Dermis microvascular lymphatic vessel endothelial cell (primary cell): ENCODE measurements at regions not wholly inside any gene's neighbourhood (a gene's known extent, or its start where the extent isn't known, plus 50 kb on each side); places are given as distances from the start of the nearest gene placed in this dataset.

Source experiments
- DNase-seq, 2 donors: peaks; one replicate each; pipeline versions ENCODE4 v3.0.0 to v3.0.0-alpha.2; 2010; ENCODE audit warnings: low read depth in 2 of 2

GRCh38 chr4:147312376-147313046 lies 168.4 kb upstream of the EDNRA start:
- DNase-seq: no peak

GRCh38 chr4:147313108-147313507 lies 167.8 kb upstream of the EDNRA start:
- no peak for DNase-seq

GRCh38 chr4:147318586-147318985 lies 162.3 kb upstream of the EDNRA start:
- DNase-seq: no peak

DNA sequence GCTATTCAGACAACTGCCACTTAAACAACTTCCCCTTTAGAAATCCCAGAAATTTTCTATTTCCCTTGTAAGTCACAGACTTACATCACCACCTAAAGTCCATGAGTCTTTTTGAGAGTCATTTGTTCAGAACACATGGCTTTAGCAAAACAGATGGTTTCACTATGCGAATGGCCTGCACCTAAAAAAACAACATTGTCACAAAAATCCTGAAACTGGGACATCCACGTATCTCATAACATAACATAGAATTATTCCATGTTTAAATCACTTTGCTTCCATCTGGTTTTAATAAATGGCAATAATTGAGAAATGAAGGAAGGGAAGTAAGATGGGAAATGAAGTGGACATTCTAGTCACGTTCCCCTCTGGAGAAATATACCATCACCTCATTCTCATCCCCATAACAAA lies 155.3 kb upstream of the EDNRA start:
- DNase-seq: no peak

- DNase-seq: peak in 1 of 2 donors; percentile 86
These were observed 154.3 kb upstream of the EDNRA start for GRCh38 chr4:147326591-147326990.

GRCh38 chr4:147327322-147327721 lies 153.6 kb upstream of the EDNRA start:
- DNase-seq: peak in 1 of 2 donors; percentile 1

- no peak for DNase-seq
These were observed 152.7 kb upstream of the EDNRA start for GRCh38 chr4:147328189-147328588.

- DNase-seq: no peak
These were observed 152.0 kb upstream of the EDNRA start for GRCh38 chr4:147328756-147329446.

GRCh38 chr4:147332091-147332490 lies 148.8 kb upstream of the EDNRA start:
- DNase-seq: no peak

GRCh38 chr4:147334478-147334877 lies 146.4 kb upstream of the EDNRA start:
- peak in 1 of 2 donors; percentile 28 for DNase-seq

DNA sequence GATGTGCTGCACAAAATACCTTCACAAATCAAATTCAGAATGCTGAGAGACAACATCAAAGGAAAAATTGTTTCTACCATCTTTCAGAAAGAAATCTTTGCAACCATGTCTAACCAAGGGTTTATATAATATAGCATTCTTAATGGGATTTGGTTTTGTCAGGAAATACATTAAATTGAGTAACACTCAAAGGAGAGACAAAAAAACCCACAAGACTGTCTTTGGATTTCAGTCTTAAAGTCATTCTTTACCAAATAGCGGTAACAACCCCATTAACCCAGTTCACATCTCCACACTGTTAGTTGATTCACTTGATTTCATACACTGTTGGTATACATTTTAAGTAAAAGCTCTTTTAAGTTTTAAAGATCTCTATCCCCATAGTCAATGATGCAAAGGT lies 145.7 kb upstream of the EDNRA start:
- DNase-seq: no peak

DNA sequence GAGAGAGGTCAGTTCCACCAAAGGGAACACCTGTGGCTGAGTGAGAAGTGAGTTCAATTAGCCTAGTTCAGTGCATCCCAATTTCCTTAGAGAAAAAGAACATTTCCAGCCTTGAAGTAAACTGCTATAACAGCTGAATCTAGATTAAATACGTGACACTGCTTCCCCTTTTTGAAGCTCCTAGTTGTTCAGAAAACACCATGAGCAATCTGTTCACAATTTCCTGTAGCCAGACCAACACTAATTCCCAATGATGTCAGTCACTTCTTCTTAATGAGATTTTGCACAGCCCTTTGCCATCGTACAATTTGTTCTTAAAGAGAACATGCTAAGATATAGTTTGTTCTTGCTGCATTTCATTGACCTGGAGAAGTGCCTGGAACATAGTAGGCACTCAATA lies 144.6 kb upstream of the EDNRA start:
- DNase-seq: peak in 1 of 2 donors; percentile 64

- no peak for DNase-seq
These were observed 141.8 kb upstream of the EDNRA start for GRCh38 chr4:147339100-147339499.

DNA sequence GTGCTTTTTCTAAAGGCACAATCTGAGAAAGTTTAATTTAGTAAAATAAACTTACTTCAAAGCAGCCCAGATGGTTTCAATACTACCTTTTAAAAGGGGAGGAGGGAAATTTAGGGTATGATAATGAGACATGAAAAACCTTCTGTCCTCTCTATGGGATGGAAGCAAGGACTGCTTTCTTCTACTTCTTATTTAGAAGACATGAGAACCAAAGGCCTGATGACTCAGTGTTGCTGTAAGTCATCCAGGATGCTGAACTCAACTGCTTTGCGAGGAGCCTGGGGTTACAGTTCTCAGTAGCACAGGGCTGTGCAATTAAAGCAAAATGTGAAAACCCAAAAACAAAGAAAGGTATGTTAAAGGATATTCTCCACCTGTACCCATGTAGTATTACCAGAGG lies 140.8 kb upstream of the EDNRA start:
- DNase-seq: peak in 1 of 2 donors; percentile 62

DNA sequence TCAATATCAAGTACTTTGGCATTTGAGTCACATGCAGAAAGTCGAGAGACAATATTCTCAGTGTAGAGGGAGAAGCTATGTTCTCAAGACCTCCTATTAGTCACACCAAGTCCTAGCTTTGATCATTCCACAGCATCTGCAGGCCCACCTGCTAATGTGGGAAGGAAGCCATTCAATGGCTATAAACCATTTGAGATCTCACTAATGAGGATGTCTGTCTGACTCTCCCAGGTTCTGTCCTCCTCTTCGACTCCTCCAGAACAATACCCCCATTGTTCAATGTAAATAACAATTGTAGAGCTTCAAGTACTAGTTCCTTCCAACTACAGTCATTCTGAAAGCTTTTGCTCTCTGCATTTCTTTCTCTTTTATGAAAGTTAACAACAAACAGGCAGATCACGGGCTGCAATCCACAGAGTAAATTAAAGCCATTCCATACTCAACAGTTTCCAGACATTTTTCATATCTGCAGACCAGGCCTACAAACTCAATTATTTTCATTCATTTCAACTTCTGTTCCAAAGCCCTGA lies 140.2 kb upstream of the EDNRA start:
- DNase-seq: peak in 1 of 2 donors; percentile 37

DNA sequence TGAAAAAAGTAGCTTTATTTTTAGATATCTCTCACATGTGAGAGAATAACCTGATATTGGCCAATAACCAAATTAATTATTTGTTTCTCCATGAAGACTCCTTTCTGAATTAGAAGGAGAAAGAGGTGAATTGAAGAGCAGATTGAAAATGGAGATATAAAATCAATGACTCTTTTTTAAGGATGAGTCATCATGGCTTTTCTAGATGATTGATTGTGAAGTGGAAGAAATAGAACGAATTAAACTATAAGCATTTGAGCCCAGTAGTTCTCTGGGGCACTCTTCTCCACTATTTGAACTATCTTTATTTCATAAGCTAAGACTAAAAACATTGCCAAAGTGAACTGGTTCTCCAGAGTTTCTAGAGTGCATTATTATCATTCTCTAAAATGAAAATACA lies 137.2 kb upstream of the EDNRA start:
- no peak for DNase-seq

DNA sequence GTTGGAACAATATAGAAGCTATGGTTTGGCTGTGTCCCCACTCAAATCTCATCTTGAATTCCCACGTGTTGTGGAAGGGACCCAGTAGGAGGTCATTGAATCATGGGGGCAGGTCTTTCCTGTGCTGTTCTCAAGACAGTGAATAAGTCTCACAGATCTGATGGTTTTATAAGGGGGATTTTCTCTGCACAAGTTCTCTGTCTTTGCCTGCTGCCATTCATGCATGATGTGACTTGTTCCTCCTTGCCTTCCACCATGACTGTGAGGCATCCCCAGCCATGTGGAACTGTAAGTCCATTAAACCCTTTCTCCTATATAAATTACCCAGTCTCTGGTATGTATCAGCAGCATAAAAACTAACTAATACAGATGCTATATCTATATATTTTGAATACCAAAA lies 135.2 kb upstream of the EDNRA start:
- DNase-seq: no peak

GRCh38 chr4:147347217-147347616 lies 133.7 kb upstream of the EDNRA start:
- no peak for DNase-seq

DNA sequence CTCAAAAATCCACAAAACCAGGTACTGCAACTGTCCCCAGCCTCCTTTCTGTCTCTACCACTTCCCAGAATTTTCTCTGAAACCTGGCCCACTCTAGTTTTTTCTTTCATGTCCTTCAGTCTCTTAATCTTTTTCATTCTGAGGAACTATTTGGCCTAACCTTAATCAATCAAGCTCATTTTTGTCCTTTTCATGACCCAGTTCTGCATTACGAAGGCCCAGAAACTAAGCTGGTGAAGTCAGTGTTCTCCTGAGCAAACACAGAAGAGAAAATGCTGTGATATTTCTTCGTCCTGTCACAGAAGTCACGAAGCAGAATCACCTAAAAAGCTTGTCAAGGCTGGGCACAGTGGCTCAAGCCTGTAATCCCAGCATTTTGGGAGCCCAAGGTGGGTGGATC lies 131.7 kb upstream of the EDNRA start:
- no peak for DNase-seq

GRCh38 chr4:147351083-147351787 lies 129.7 kb upstream of the EDNRA start:
- DNase-seq: no peak

GRCh38 chr4:147354237-147354636 lies 126.7 kb upstream of the EDNRA start:
- no peak for DNase-seq

DNA sequence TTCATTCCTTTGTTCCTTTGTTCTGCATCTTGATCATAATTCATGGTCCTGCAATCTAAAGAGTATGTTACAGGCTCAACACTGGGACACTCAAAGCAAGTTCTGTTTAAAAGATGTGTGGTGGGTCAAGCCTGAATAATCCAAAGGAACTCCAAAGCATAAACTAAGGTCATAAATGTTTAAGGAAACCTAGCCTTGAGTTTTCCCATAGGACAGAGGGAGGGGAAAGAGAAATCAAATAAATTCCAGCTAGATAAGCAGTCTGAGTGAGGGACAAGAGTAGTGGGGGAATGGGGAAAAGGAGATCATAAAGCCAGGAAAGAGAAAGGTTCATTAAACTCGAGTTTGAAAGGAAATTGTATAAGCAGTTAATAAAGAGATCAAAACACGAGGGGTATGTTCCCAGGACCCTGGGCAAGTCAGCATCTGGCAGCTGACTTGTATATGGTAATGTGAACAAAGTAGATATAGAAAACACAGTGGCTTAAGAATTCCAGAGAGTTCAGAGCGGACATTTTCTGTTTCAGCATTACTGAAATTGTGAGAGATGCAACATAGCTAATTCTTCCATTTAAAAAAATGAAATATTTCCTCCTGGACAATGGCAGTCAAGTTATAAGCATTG lies 125.8 kb upstream of the EDNRA start:
- DNase-seq: no peak
